ENCODE measurements at regions not wholly inside any gene's neighbourhood (a gene's known extent, or its start where the extent isn't known, plus 50 kb on each side); places are given as distances from the start of the nearest gene placed in this dataset.
"Not testable (repeated sequence)": the region's sequence is repeated elsewhere in the genome, so short reads cannot be mapped to it uniquely, and the experiment has no call there.

DNA sequence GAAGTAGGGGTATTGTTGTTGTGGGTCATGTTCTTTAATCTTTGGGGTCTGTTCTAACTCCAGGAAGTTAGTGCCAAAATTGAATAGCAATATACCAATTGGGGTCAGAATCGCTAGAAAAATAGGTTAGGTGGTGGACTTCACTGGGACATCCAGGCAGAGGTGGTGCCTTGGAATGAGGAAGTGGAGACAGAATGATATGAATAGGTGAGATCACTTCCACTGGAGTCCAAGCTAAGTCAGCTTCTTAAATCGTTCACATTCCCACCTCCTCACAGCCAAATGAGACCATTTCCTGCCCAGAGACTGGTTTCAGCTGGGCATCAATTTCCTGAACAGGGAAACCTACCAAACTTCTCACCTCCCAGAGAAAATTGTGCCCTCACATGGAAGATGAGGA is 137.8 kb upstream of the RAB4A start:
- DNase-seq (ENCODE audit: low spot score) = no peak

DNA sequence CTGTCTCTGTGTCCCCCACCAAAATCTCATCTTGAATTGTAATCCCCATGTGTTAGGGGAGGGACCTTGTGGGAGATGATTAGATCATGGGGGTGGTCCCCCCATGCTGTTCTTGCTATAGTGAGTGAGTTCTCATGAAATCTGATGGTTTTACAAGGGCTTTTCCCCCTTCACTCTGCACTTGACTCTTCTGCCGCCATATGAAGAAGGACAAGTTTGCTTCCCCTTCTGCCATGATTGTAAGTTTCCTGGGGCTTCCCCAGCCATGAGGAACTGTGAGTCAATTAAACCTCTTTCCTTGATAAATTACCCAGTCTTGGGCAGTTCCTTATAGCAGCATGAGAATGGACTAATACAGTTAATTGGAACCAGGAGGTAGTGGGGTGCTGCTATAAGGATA is 137.1 kb upstream of the RAB4A start:
- DNase-seq (ENCODE audit: low spot score) = no peak

DNA sequence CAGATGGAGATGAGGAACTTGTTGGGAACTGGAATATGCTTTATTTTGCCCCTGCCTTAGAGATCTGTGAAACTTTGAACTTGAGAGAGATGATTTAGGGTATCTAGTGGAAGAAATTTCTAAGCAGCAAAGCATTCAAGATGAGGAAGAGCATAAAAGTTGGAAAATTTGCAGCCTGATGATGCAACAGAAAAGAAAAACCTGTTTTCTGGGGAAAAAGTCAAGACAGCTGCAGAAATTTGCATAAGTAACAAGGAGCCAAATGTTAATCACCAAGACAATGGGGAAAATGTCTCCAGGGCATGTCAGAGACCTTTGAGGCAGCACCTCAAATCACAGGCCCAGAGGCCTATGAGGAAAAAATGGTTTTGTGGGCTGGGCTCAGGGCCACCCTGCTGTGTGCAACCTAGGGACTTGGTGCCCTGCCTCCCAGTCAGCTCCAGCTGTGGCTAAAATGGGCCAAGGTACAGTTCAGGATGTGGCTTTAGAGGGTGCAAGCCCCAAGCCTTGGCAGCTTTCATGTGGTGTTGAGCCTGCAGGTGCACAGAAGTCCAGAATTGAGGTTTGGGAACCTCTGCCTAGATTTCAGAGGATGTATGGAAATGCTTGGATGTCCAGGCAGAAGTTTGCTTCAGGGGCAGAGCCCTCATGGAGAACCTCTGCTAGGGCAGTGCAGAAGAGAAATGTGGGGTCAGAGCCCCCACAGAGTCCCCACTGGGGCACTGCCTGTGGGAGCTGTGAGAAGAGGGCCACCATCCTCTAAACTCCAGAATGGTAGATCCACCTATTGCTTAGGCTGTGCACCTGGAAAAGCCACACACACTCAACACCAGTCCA is 136.3 kb upstream of the RAB4A start:
- DNase-seq (ENCODE audit: low spot score) = not testable (repeated sequence)

DNA sequence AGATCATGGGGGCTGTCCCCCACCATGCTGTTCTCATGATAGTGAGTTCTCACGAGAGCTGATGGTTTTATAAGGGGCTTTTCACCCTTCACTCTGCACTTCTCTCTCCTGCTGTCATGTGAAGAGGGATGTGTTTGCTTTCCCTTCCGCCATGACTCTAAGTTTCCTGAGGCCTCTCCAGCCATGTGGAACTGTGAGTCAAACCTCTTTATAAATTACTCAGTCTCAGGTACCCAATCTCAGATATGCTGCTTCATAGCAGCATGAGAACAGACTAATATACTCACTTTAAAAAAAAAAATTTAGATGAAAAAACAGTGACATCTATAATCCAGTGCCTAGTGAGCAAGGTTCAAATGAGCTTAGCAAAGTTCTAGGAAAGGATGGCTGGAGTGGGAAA is 135.1 kb upstream of the RAB4A start:
- DNase-seq (ENCODE audit: low spot score) = no peak

DNA sequence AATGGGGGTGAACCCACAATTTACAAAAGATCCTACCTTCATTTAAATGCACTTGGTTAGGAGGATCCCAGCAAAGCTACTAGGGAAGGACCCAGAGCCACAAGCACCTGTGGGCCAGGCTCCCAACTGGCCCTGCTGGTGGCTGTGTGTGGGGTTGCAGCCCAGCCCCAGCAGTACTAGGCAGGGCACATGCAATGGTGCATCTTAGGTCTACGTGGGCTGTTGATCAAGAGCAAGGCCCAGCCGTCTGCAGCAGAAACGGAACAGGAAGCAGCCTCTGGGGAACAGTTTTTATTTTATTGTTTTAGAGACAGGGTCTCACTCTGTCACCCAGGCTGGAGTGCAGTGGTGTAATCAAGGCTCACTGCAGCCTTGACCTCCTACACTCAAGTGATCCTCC is 134.1 kb upstream of the RAB4A start:
- DNase-seq (ENCODE audit: low spot score) = no peak

DNA sequence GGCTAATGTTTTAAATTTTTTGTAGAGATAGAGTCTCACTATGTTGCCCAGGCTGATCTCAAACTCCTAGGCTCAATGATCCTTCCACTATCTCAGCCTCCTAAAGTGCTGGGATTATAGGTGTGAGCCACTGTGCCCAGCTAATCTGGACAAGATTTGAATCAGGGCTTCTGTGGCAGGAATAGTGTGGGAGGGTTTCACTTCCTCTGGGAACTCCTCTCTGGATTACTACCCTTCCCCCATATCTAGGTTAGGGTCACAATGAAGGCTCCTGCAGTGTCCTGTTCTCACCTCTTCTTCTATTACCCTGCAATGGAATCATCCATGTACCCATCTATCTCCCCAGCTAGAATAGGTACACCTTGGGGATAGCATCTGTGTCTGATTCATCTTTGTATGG is 133.6 kb upstream of the RAB4A start:
- DNase-seq (ENCODE audit: low spot score) = no peak

DNA sequence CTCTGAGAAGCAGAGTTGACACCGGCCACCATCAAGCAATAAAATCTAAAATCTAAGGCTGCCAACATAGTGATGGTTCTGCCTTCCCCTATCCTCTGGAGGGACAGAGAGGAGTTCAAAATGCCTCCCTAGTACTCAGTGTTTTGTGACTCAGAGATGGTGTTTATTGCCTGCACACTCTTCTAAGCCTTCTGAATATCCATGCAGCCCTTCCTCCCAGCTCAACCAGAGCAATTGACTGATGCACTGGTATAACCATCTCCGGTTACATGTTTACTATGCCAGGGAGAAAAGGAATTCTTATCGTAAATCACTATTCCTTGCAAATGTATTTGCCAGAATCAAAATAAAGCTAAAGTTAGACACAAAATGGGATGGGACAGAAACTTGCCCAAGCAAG is 132.9 kb upstream of the RAB4A start:
- no peak for DNase-seq (ENCODE audit: low spot score)

DNA sequence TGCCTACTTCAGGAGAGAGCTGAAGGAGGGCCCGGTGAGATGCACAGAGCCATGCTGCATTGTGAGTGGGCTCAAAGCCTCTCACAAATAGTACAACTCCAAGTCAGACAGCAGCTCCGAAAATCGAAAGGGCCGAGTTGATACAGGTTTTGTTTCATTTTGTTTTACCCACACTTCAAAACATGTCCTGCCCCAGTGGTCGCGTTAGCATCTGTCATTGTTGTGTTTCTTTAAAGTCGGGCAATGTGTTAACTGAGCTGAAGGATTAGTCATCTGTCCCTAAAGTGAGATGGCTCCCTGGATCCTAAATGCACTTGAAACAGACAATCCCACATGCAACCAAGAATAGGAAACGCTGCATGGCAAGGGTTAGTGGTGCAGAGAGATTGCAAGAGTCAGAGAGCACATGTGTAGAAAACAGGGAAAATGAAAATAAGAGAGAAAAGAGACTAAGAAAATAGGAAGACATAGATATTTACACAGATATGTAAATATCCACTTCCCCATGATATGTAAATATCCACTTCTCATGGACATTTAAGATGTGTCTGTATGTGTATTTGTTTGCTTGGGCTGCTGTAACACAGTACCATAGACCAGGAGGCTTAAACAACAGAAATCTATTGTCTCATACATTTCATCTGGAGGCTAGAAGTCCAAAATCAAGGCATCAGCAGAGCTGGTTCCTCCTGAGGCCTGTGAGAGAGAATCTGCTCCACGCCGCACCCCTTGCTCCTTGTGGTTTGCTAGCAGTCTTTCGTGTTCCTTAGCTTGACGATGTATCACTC is 131.4 kb upstream of the RAB4A start:
- no peak for DNase-seq (ENCODE audit: low spot score)

DNA sequence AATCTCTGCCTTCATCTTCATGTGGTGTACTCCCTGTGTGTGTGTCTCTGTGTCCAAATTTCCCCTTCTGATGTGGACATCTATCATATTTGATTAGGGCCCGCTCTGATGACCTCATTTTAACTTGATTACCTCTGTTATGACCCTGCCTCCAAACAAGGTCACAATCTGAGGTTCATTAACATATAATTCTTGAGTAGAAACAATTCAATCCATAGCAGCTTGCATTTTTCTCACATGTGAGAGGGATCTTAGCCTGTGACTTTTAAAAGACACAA is 130.9 kb upstream of the RAB4A start:
- no peak for DNase-seq (ENCODE audit: low spot score)

DNA sequence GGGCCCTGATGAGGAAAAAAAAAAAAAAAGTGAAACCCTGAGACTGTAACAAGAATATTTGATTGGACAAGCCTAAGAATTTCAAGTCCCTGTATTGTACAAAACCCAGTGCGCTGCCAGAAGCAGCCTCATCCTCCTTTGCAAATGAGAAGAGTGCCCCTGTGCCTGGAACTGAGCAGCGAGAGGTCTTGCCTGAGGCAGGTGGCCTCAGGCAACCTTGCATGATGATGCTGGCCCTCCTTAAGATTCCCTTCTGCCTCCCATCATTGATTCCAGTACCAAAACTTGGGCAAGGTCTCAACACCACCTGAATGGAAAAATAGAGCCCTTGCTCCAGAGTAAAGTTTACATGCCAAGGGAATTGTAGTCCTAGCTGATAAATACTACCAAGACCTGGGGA is 129.6 kb upstream of the RAB4A start:
- DNase-seq (ENCODE audit: low spot score) = no peak

DNA sequence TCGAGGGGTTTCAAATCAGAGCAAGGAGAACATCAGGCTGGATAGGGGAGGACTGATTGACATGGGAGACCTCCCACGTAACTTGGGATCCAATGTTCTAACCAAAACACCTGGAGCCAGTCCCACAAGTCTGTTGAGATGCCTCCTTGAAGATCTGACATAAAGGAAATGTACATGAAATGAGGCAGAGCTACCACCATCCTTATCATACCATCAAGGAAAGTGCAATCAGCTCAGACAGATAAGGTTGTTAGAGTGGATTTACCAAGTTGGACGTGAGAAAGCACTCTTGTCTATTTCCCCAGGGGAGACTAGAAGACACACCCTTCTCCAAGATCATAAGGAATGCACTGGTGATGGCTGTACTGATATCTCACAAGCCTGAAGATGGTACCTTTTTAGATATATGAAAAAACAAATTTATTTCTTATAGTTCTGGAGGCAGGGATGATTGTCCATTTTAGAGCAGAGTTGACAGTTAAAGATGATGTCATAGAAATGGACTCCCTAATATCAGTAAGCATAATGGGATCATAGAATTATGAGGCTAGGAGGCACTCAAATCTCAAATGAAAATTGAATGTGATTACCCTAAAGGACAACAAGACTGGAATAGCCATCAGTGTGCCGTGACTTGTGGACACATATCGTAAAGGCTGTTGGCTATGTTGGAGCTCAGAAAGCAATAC is 129.1 kb upstream of the RAB4A start:
- no peak for DNase-seq (ENCODE audit: low spot score)

DNA sequence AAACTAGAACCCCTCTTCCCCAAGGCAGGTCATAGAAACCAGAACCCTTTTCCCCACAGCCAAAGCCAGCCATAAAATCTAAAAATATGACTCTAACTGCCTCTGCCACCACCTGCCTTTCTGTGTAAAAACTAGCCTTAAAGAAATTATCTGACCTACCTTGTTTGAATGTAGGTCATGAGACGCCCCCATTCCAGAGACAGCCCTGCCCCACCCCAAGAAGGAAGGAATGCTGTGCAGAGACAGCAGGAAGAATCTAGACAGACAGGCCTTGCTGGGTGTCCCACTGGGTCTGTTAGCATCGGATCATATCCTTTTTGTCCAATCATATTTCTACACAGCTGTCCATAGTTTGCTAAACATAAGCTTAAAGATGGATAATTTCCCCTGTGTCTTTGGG is 128.4 kb upstream of the RAB4A start:
- DNase-seq (ENCODE audit: low spot score) = no peak

DNA sequence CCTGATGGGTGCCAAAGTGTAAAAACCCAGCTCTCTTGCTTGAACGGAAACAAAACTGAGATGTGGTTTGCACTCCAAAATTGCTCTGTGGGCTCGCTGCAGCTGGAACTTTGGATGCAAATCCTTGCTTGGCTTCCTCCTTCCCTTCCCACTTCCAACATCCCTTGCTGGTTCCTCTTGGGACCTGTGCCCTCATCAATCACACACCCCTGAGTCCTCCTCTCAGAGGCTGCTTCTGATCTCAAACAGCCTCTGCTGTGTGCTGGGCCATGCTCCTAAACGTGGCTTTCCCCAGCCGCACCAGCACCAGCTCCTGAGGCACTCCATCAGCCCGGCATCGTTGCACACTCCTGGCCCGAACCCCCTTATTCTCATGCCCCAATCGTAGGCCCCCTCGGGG is 124.3 kb upstream of the RAB4A start:
- DNase-seq (ENCODE audit: low spot score) = no peak

DNA sequence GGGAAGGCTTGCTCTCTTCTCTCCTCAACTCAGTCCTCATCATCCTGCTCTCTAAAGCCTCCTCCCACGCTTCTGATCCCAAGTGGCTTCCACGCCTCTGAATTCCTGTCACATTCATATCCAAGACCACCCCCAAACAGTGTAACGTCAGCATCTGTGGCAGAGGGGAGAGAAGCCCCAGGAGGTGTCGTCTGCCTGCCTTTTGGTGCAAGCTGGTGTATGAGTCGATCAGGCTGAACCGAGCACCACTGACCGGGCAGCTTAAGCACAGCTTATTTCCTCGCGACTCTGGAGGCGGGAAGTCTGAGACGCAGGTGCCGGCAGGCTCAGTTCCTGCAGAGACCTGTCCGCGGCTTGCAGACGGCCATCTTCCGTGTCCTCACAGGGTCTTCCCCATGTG is 123.8 kb upstream of the RAB4A start:
- no peak for DNase-seq (ENCODE audit: low spot score)

DNA sequence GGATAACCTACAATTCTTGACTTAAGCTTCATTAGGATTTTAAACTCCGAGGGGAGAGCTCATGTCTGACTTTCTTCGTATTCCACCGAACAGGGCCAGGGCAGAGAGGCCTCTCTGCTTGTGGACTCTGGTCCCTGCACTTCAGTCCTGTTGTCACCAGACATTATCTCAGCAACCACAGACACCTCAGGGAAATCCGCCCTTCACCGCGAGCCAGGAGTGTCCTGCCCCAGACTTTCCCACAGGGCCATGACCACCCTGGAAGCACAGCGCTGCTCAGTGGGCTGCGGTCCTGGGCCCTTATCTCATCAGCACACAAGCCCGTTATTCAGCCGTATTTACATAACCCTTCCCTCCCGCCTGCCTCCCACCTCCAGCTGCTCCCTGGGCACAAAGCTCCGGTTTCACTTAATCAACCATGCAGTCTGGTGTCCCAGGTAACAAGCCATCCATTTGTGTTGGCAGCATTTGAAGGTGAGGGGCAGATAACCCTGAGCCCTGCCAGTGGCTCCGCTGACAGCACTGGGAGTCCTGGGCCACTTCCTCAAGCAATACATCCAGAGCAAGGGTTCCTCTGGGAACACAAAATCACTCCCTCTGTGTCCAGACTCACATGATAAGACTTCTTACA is 122.8 kb upstream of the RAB4A start:
- no peak for DNase-seq (ENCODE audit: low spot score)

DNA sequence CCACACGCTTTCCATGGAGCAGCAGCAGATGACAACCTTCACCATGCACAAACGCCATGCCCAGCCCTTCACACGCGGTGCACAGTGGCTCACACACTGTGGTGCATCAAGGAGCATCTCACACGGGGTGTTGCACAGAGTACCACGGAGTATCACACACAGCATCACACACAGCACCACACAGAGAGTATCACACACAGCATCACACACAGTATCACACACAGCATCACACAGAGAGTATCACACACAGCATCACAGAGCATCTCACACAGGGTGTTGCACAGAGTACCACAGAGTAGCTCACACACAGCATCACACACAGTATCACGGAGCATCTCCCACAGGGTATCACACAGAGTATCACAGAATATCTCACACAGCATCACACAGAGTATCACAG is 122.2 kb upstream of the RAB4A start:
- DNase-seq (ENCODE audit: low spot score) = no peak

DNA sequence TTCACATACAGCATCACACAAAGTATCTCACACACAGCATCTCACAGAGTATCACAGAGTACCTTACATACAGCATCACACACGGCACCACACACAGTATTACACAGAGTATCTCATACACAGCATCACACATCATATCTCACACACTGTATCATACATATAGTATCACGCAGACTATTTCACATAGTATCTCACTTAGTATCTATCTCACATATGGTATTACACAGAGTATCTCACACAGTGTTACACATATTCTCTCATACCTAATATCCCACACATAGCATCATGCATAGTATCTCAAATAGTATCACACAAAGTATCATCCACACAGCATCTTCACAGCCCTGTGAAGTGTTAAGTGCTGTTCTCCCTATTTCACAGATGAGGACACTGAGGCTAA is 121.5 kb upstream of the RAB4A start:
- no peak for DNase-seq (ENCODE audit: low spot score)

DNA sequence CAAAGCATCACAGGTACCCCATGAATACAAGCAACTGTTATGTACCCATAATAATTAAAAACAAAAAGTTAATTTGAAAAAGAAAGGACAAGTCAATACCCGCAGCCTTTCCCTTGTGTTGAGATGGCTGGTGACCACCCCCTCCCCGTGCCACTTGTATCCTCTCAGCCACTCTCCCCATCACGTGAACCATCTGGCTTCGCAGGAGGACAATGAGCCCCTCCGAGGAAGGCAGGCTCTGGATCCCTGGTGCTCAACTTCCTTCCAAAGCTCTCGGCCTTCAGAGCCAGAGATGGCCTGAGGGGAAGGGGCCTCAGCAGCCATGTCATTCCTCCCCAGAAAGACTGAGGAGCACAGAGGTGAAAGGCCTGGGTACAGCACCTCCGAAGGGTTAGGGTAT is 120.4 kb upstream of the RAB4A start:
- no peak for DNase-seq (ENCODE audit: low spot score)

DNA sequence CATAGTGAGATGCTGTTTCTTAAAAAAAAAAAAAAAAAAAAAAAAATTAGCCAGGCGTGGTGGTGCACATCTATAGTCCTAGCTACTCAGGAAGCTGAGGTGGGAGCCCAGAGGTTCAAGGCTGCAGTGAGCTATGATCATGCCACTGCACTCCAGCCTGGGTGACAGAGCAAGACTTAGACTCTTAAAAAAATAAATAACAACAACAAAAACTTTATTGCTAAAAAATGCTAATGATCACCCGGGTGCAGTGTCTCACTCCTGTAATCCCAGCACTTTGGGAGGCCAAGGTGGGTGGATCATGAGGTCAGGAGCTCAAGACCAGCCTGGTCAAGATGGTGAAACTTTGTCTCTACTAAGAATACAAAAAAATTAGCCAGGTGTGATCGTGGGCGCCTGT is 119.5 kb upstream of the RAB4A start:
- DNase-seq (ENCODE audit: low spot score) = not testable (repeated sequence)

DNA sequence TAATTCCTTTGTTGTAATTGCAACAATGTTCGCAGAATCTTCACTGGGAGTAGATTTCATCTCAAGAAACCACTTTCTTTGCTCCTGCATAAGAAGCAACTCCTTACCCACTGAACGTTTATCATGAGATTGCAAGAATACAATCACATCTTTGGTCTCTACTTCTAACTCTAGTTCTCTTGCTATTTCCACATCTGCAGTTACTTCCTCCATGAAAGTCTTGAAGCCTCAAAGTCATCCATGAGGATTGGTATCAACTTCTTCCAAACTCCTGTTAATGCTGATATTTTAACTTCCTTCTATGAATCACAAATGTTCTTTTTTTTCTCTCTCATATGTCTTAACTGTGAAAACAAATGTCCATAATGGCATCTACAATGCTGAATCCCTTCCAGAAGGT is 118.6 kb upstream of the RAB4A start:
- DNase-seq (ENCODE audit: low spot score) = no peak

DNA sequence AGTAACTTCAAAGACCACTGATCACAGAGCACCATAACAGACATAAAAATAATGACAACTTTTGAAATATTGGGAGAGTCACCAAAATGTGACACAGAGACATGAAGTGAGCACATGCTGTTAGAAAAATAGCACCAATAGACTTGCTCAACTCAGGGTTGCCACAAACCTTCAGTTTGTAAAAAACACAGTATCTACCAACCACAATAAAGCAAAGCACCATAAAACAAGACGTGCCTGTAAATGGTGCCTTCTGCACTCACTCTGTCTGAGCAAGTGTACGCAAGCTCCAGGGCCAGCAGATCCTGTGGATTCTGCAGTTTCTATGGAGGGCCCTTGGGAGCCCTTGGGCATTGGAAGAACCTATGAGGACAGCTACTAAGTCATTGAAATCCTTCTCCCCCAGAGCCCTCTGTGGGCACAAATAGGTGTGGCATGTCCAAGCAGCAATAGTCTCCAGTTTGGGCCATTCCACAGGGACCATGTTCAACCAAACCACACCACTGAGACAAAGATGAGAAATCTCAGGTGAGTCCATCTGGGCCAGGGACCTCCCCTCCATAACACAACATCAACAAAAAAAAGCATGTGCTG is 116.9 kb upstream of the RAB4A start:
- no peak for DNase-seq (ENCODE audit: low spot score)

DNA sequence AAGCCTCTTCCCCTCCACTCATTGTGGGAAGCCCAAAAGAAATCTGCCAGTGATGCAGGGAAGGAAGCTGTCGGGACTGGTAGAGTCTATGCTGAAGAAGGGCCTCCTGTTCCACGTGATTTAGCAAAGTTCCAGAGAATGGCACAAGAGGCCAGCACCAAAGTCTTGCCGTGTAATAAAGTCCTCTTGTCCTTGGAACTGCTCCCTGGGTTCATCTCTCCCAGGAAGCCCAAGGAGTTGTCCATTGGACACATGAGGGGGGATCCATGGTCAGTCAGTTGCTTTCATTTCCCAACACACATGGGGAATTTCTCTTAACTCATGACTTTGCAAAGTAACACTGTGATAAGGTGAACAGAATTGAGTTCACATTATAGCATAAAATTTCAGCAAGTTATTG is 116.1 kb upstream of the RAB4A start:
- no peak for DNase-seq (ENCODE audit: low spot score)
